Neural progenitor cell (in vitro differentiated cells): ENCODE measurements at regions not wholly inside any gene's neighbourhood (a gene's known extent, or its start where the extent isn't known, plus 50 kb on each side); places are given as distances from the start of the nearest gene placed in this dataset.

Experiments used
- CTCF ChIP-seq: fragments of 200-600 bp; sonication (generic); IDR thresholded peaks from 2 replicates; pipeline ENCODE4 v1.5.1; 2017; ENCODE audit warnings: antibody characterized with exemption, mild to moderate bottlenecking
- EZH2phosphoT487 ChIP-seq: fragments of 200-600 bp; sonication (generic); IDR thresholded peaks from 2 replicates; pipeline ENCODE4 v1.6.1; 2017; ENCODE audit warnings: antibody characterized with exemption

- TF ChIP-seq CTCF (no peak), EZH2phosphoT487 (no peak)
Observed at GRCh38 chr6:103886951-103887350, 972.8 kb downstream of the HACE1 start.
